ENCODE measurements at regions not wholly inside any gene's neighbourhood (a gene's known extent, or its start where the extent isn't known, plus 50 kb on each side); places are given as distances from the start of the nearest gene placed in this dataset.

- no peaks in the 10 kb centered on the region for H3K27me3 ChIP-seq
- no peaks in the 10 kb centered on the region for H3K4me1 ChIP-seq
- ATAC-seq (no peak), DNase-seq (no peak)
- TF ChIP-seq CTCF (IDR thresholded peaks at IDR 0.05), result no peak
- intact Hi-C loops (cut with DNase I), result no loop called here
- no peak overlapping the region for H3K4me3 ChIP-seq
- no peak overlapping the region for H3K27ac ChIP-seq
- H3K9me3 ChIP-seq, result no peaks in the 10 kb centered on the region
- no peaks in the 10 kb centered on the region for H3K36me3 ChIP-seq
Measured at GRCh38 chr3:64939309-64939708, 251.5 kb upstream of the ADAMTS9 start.

- Histone ChIP-seq H3K36me3 (no peaks in the 10 kb centered on the region), H3K4me1 (no peaks in the 10 kb centered on the region), H3K9me3 (peaks cover 0 to 19% of the 10 kb centered on the region in 2 donors), H3K27me3 (no peaks in the 10 kb centered on the region), H3K4me3 (no peak overlapping the region), H3K27ac (no peak overlapping the region)
- no peak for DNase-seq
- ATAC-seq, result no peak
- intact Hi-C loops (cut with DNase I), result no loop called here
- no peak for TF ChIP-seq CTCF (IDR thresholded peaks at IDR 0.05)
Measured at GRCh38 chr3:64936556-64936955, 248.8 kb upstream of the ADAMTS9 start.

GRCh38 chr3:64935971-64936370 lies 248.2 kb upstream of the ADAMTS9 start:
- Histone ChIP-seq H3K9me3 (peaks cover 0 to 21% of the 10 kb centered on the region in 2 donors), H3K4me1 (no peaks in the 10 kb centered on the region), H3K36me3 (no peaks in the 10 kb centered on the region), H3K27ac (no peak overlapping the region), H3K4me3 (no peak overlapping the region), H3K27me3 (no peaks in the 10 kb centered on the region)
- DNase-seq (no peak), ATAC-seq (no peak)
- intact Hi-C loops (cut with DNase I), result no loop called here
- TF ChIP-seq CTCF (IDR thresholded peaks at IDR 0.05), result no peak

GRCh38 chr3:64932666-64933342 lies 245.0 kb upstream of the ADAMTS9 start:
- ATAC-seq, result peak; percentile 39
- Histone ChIP-seq H3K4me3 (no peak overlapping the region), H3K27ac (no peak overlapping the region), H3K36me3 (no peaks in the 10 kb centered on the region), H3K4me1 (no peaks in the 10 kb centered on the region), H3K9me3 (peaks cover 0 to 21% of the 10 kb centered on the region in 2 donors), H3K27me3 (no peaks in the 10 kb centered on the region)
- no peak for DNase-seq
- no peak for TF ChIP-seq CTCF (IDR thresholded peaks at IDR 0.05)
- intact Hi-C loops (cut with DNase I), result no loop called here

- peaks cover 0 to 21% of the 10 kb centered on the region in 2 donors for H3K9me3 ChIP-seq
- H3K4me1 ChIP-seq, result no peaks in the 10 kb centered on the region
- ATAC-seq (no peak), DNase-seq (no peak)
- intact Hi-C loops (cut with DNase I), result no loop called here
- no peak for TF ChIP-seq CTCF (IDR thresholded peaks at IDR 0.05)
- H3K27ac ChIP-seq, result no peak overlapping the region
- H3K36me3 ChIP-seq, result no peaks in the 10 kb centered on the region
- H3K27me3 ChIP-seq, result no peaks in the 10 kb centered on the region
- H3K4me3 ChIP-seq, result no peak overlapping the region
Measured at GRCh38 chr3:64932016-64932518, 244.3 kb upstream of the ADAMTS9 start.
